ENCODE measurements at regions not wholly inside any gene's neighbourhood (a gene's known extent, or its start where the extent isn't known, plus 50 kb on each side); places are given as distances from the start of the nearest gene placed in this dataset.

GRCh38 chr14:48826058-48826457 lies 760.1 kb downstream of the RPS29 start:
- Mint-ChIP-seq H3K4me1 (no peaks in the 10 kb centered on the region), H3K27ac (no peak overlapping the region), H3K9me3 (peaks cover 0 to 36% (median 18%) of the 10 kb centered on the region in 6 donors), H3K4me3 (no peak overlapping the region), H3K36me3 (no peaks in the 10 kb centered on the region), H3K27me3 (ENCODE audit: low read depth in 3 of 3) (peaks cover 0 to 3% (median 0%) of the 10 kb centered on the region in 3 donors)
- DNase-seq, result no peak

- no peak overlapping the region for H3K4me3 Mint-ChIP-seq
- H3K36me3 Mint-ChIP-seq, result peaks cover 0 to 6% (median 0%) of the 10 kb centered on the region in 3 donors
- no peaks in the 10 kb centered on the region for H3K4me1 Mint-ChIP-seq
- DNase-seq, result no peak
- H3K9me3 Mint-ChIP-seq, result peaks cover 4 to 32% (median 11%) of the 10 kb centered on the region in 6 donors
- no peak overlapping the region for H3K27ac Mint-ChIP-seq
- H3K27me3 Mint-ChIP-seq (ENCODE audit: low read depth in 3 of 3), result peaks cover 0 to 2% (median 0%) of the 10 kb centered on the region in 3 donors
Measured at GRCh38 chr14:48814562-48814961, 771.6 kb downstream of the RPS29 start.

GRCh38 chr14:48805315-48805714 lies 780.9 kb downstream of the RPS29 start:
- H3K36me3 Mint-ChIP-seq, result no peaks in the 10 kb centered on the region
- no peak overlapping the region for H3K27ac Mint-ChIP-seq
- no peaks in the 10 kb centered on the region for H3K4me1 Mint-ChIP-seq
- DNase-seq, result no peak
- peaks cover 0 to 5% (median 0%) of the 10 kb centered on the region in 3 donors for H3K27me3 Mint-ChIP-seq (ENCODE audit: low read depth in 3 of 3)
- H3K4me3 Mint-ChIP-seq, result no peak overlapping the region
- peaks cover 5 to 48% (median 21%) of the 10 kb centered on the region in 6 donors for H3K9me3 Mint-ChIP-seq

GRCh38 chr14:48792376-48793024 lies 793.7 kb downstream of the RPS29 start:
- H3K27me3 Mint-ChIP-seq (ENCODE audit: low read depth in 3 of 3), result peaks cover 0 to 1% (median 0%) of the 10 kb centered on the region in 3 donors

GRCh38 chr14:48788771-48789170 lies 797.4 kb downstream of the RPS29 start:
- H3K4me3 Mint-ChIP-seq, result no peak overlapping the region
- no peak for DNase-seq
- peaks cover 5 to 46% (median 15%) of the 10 kb centered on the region in 6 donors for H3K9me3 Mint-ChIP-seq
- no peaks in the 10 kb centered on the region for H3K27me3 Mint-ChIP-seq (ENCODE audit: low read depth in 3 of 3)
- H3K36me3 Mint-ChIP-seq, result no peaks in the 10 kb centered on the region
- H3K4me1 Mint-ChIP-seq, result no peaks in the 10 kb centered on the region
- H3K27ac Mint-ChIP-seq, result no peak overlapping the region

More at GRCh38 chr14:48792376-48793024, 793.7 kb downstream of the RPS29 start:
- Mint-ChIP-seq H3K27ac (no peak overlapping the region), H3K36me3 (no peaks in the 10 kb centered on the region), H3K9me3 (peaks cover 8 to 59% (median 29%) of the 10 kb centered on the region in 6 donors), H3K4me3 (no peak overlapping the region), H3K4me1 (no peaks in the 10 kb centered on the region)
- no peak for DNase-seq

- Mint-ChIP-seq H3K9me3 (peaks cover 3 to 54% (median 13%) of the 10 kb centered on the region in 6 donors), H3K4me1 (no peaks in the 10 kb centered on the region), H3K27ac (no peak overlapping the region), H3K27me3 (ENCODE audit: low read depth in 3 of 3) (no peaks in the 10 kb centered on the region), H3K36me3 (no peaks in the 10 kb centered on the region), H3K4me3 (no peak overlapping the region)
- DNase-seq, result no peak
Measured at GRCh38 chr14:48786498-48786897, 799.7 kb downstream of the RPS29 start.

- DNase-seq, result no peak
- H3K36me3 Mint-ChIP-seq, result peaks cover 0 to 3% (median 0%) of the 10 kb centered on the region in 3 donors
- no peak overlapping the region for H3K4me3 Mint-ChIP-seq
- no peak overlapping the region for H3K27ac Mint-ChIP-seq
- H3K9me3 Mint-ChIP-seq, result peaks cover 11 to 37% (median 23%) of the 10 kb centered on the region in 6 donors
- no peaks in the 10 kb centered on the region for H3K4me1 Mint-ChIP-seq
- no peaks in the 10 kb centered on the region for H3K27me3 Mint-ChIP-seq (ENCODE audit: low read depth in 3 of 3)
Measured at GRCh38 chr14:48771717-48772116, 814.5 kb downstream of the RPS29 start.

- no peak for DNase-seq
- no peaks in the 10 kb centered on the region for H3K36me3 Mint-ChIP-seq
- H3K4me3 Mint-ChIP-seq, result no peak overlapping the region
- H3K4me1 Mint-ChIP-seq, result no peaks in the 10 kb centered on the region
- H3K9me3 Mint-ChIP-seq, result peaks cover 5 to 42% (median 31%) of the 10 kb centered on the region in 6 donors
- H3K27me3 Mint-ChIP-seq (ENCODE audit: low read depth in 3 of 3), result no peaks in the 10 kb centered on the region
- H3K27ac Mint-ChIP-seq, result no peak overlapping the region
Measured at GRCh38 chr14:48751293-48751692, 834.9 kb downstream of the RPS29 start.

- Mint-ChIP-seq H3K9me3 (peaks cover 7 to 46% (median 21%) of the 10 kb centered on the region in 6 donors), H3K4me1 (no peaks in the 10 kb centered on the region), H3K27ac (no peak overlapping the region), H3K27me3 (ENCODE audit: low read depth in 3 of 3) (no peaks in the 10 kb centered on the region), H3K36me3 (no peaks in the 10 kb centered on the region), H3K4me3 (no peak overlapping the region)
- DNase-seq, result no peak
Measured at GRCh38 chr14:48748151-48748675, 838.0 kb downstream of the RPS29 start.

GRCh38 chr14:48747561-48748089 lies 838.6 kb downstream of the RPS29 start:
- H3K4me3 Mint-ChIP-seq, result no peak overlapping the region
- no peaks in the 10 kb centered on the region for H3K27me3 Mint-ChIP-seq (ENCODE audit: low read depth in 3 of 3)
- H3K27ac Mint-ChIP-seq, result no peak overlapping the region
- no peaks in the 10 kb centered on the region for H3K4me1 Mint-ChIP-seq
- no peaks in the 10 kb centered on the region for H3K36me3 Mint-ChIP-seq
- peaks cover 5 to 42% (median 20%) of the 10 kb centered on the region in 6 donors for H3K9me3 Mint-ChIP-seq
- no peak for DNase-seq

- DNase-seq, result no peak
- Mint-ChIP-seq H3K27ac (no peak overlapping the region), H3K27me3 (ENCODE audit: low read depth in 3 of 3) (no peaks in the 10 kb centered on the region), H3K4me3 (no peak overlapping the region), H3K9me3 (peaks cover 5 to 36% (median 25%) of the 10 kb centered on the region in 6 donors), H3K36me3 (no peaks in the 10 kb centered on the region), H3K4me1 (no peaks in the 10 kb centered on the region)
Measured at GRCh38 chr14:48744202-48744601, 842.0 kb downstream of the RPS29 start.

- Mint-ChIP-seq H3K9me3 (peaks cover 11 to 44% (median 19%) of the 10 kb centered on the region in 6 donors), H3K27me3 (ENCODE audit: low read depth in 3 of 3) (peaks cover 0 to 2% (median 0%) of the 10 kb centered on the region in 3 donors), H3K27ac (no peak overlapping the region), H3K4me3 (no peak overlapping the region), H3K36me3 (no peaks in the 10 kb centered on the region), H3K4me1 (no peaks in the 10 kb centered on the region)
- no peak for DNase-seq
Measured at GRCh38 chr14:48738186-48738925, 847.8 kb downstream of the RPS29 start.

- H3K36me3 Mint-ChIP-seq, result no peaks in the 10 kb centered on the region
- DNase-seq, result no peak
- H3K4me3 Mint-ChIP-seq, result no peak overlapping the region
- H3K27ac Mint-ChIP-seq, result no peak overlapping the region
- no peaks in the 10 kb centered on the region for H3K4me1 Mint-ChIP-seq
- peaks cover 0 to 2% (median 0%) of the 10 kb centered on the region in 3 donors for H3K27me3 Mint-ChIP-seq (ENCODE audit: low read depth in 3 of 3)
- H3K9me3 Mint-ChIP-seq, result peaks cover 7 to 40% (median 16%) of the 10 kb centered on the region in 6 donors
Measured at GRCh38 chr14:48735607-48736006, 850.6 kb downstream of the RPS29 start.

- Mint-ChIP-seq H3K4me1 (no peaks in the 10 kb centered on the region), H3K36me3 (no peaks in the 10 kb centered on the region), H3K4me3 (no peak overlapping the region), H3K27me3 (ENCODE audit: low read depth in 3 of 3) (no peaks in the 10 kb centered on the region), H3K9me3 (peaks cover 9 to 45% (median 12%) of the 10 kb centered on the region in 6 donors), H3K27ac (no peak overlapping the region)
- no peak for DNase-seq
Measured at GRCh38 chr14:48731260-48731659, 854.9 kb downstream of the RPS29 start.
